Neural cell (in vitro differentiated cells): ENCODE measurements at regions not wholly inside any gene's neighbourhood (a gene's known extent, or its start where the extent isn't known, plus 50 kb on each side); places are given as distances from the start of the nearest gene placed in this dataset.
"Not testable (repeated sequence)": the region's sequence is repeated elsewhere in the genome, so short reads cannot be mapped to it uniquely, and the experiment has no call there.

Source experiments
- H2AFZ ChIP-seq: fragments of 200-600, 300-800 bp; sonication (generic), shearing (Covaris generic); 2 replicates; pipeline ENCODE4 v1.6.0; 2014; ENCODE audit warnings: low read depth, mild to moderate bottlenecking, antibody characterized with exemption, low read length, moderate library complexity
- H3F3A ChIP-seq: fragments of 200-600 bp; shearing (Covaris generic); 2 replicates; pipeline ENCODE4 v1.6.1; 2016; ENCODE audit warnings: mild to moderate bottlenecking, moderate library complexity, mixed read lengths, antibody characterized with exemption, low read length; ENCODE audit not compliant: insufficient read depth, poor library complexity, severe bottlenecking
- H3K27ac ChIP-seq: fragments of 200-600, 300-800 bp; sonication (generic), shearing (Covaris generic); 2 replicates; pipeline ENCODE4 v1.5.1; 2014; ENCODE audit warnings: mild to moderate bottlenecking, low read length, moderate library complexity
- H3K27me3 ChIP-seq: fragments of 300-800, 200-600 bp; sonication (generic), shearing (Covaris generic); 2 replicates; pipeline ENCODE4 v1.6.0; 2014; ENCODE audit warnings: mild to moderate bottlenecking, low read depth, low read length, moderate library complexity; ENCODE audit not compliant: insufficient read depth
- H3K36me3 ChIP-seq: fragments of 300-800, 200-600 bp; sonication (generic), shearing (Covaris generic); 2 replicates; pipeline ENCODE4 v1.5.1; 2014; ENCODE audit warnings: mild to moderate bottlenecking, antibody characterized with exemption, low read length, moderate library complexity; ENCODE audit not compliant: insufficient read depth
- H3K4me2 ChIP-seq: fragments of 300-800, 200-600 bp; sonication (generic), shearing (Covaris generic); 2 replicates; pipeline ENCODE4 v1.6.0; 2014; ENCODE audit warnings: mild to moderate bottlenecking, low read length
- H3K4me3 ChIP-seq: fragments of 300-800, 200-600 bp; sonication (generic), shearing (Covaris generic); 2 replicates; pipeline ENCODE4 v1.5.1; 2014; ENCODE audit warnings: mild to moderate bottlenecking, low read length, moderate library complexity
- H3K79me2 ChIP-seq: fragments of 200-600 bp; shearing (Covaris generic); replicated peaks from 2 replicates; pipeline ENCODE4 v1.6.0; 2014; ENCODE audit warnings: mild to moderate bottlenecking, low read length, moderate library complexity; ENCODE audit not compliant: insufficient read depth
- H3K9ac ChIP-seq: fragments of 300-800, 200-600 bp; sonication (generic), shearing (Covaris generic); 2 replicates; pipeline ENCODE4 v1.6.1; 2016; ENCODE audit warnings: mild to moderate bottlenecking, low read length, mixed read lengths
- H3K9me2 ChIP-seq: fragments of 200-600 bp; shearing (Covaris generic); 2 replicates; pipeline ENCODE4 v1.6.1; 2016; ENCODE audit warnings: mild to moderate bottlenecking, low read length, mixed read lengths; ENCODE audit not compliant: insufficient read depth
- H3K9me3 ChIP-seq: fragments of 200-600, 300-800 bp; sonication (generic), shearing (Covaris generic); 2 replicates; pipeline ENCODE4 v1.6.1; 2016; ENCODE audit warnings: mild to moderate bottlenecking, mixed run types, low read length, moderate library complexity, mixed read lengths
- H4K20me1 ChIP-seq: fragments of 200-600 bp; shearing (Covaris generic); 2 replicates; pipeline ENCODE4 v1.6.1; 2016; ENCODE audit warnings: mild to moderate bottlenecking, mixed run types; ENCODE audit not compliant: insufficient read depth
- EP300 ChIP-seq: fragments of 450-650 bp; conservative IDR thresholded peaks from 2 replicates; pipeline ENCODE4 v1.6.1; 2014; ENCODE audit warnings: antibody characterized with exemption, mild to moderate bottlenecking, moderate library complexity; ENCODE audit not compliant: poor library complexity, severe bottlenecking
- EZH2 ChIP-seq: fragments of 200-600, 300-800 bp; shearing (Covaris generic), sonication (generic); IDR thresholded peaks from 2 replicates; pipeline ENCODE4 v1.6.1; 2014; ENCODE audit warnings: antibody characterized with exemption, low read length, borderline replicate concordance, mild to moderate bottlenecking; ENCODE audit not compliant: insufficient read depth, poor library complexity, severe bottlenecking
- MXI1 ChIP-seq: fragments of 450-650 bp; conservative IDR thresholded peaks from 2 replicates; pipeline ENCODE4 v1.6.1; 2014; ENCODE audit warnings: antibody characterized with exemption, mild to moderate bottlenecking; ENCODE audit not compliant: poor library complexity, severe bottlenecking
- POLR2AphosphoS5 ChIP-seq: IDR thresholded peaks from 2 replicates; pipeline ENCODE4 v1.6.1; 2012
- RAD21 ChIP-seq: fragments of 450-650 bp; conservative IDR thresholded peaks from 2 replicates; pipeline ENCODE4 v1.6.1; 2014; ENCODE audit warnings: antibody characterized with exemption, mild to moderate bottlenecking, moderate library complexity
- REST ChIP-seq: IDR thresholded peaks from 2 replicates; pipeline ENCODE4 v1.6.1; 2012; ENCODE audit warnings: borderline replicate concordance
- SMC3 ChIP-seq: fragments of 450-650 bp; conservative IDR thresholded peaks from 2 replicates; pipeline ENCODE4 v1.6.1; 2014; ENCODE audit warnings: antibody characterized with exemption, mild to moderate bottlenecking, moderate library complexity; ENCODE audit not compliant: poor library complexity
- TAF1 ChIP-seq: IDR thresholded peaks from 2 replicates; pipeline ENCODE4 v1.6.1; 2012; ENCODE audit warnings: low read depth
- TF ChIP-seq, protein P1 (sequence below): fragments of 450-650 bp; IDR thresholded peaks from 2 replicates; pipeline ENCODE4 v1.5.1; 2014; ENCODE audit warnings: antibody characterized with exemption, mild to moderate bottlenecking, moderate library complexity; ENCODE audit not compliant: poor library complexity, severe bottlenecking

DNA sequence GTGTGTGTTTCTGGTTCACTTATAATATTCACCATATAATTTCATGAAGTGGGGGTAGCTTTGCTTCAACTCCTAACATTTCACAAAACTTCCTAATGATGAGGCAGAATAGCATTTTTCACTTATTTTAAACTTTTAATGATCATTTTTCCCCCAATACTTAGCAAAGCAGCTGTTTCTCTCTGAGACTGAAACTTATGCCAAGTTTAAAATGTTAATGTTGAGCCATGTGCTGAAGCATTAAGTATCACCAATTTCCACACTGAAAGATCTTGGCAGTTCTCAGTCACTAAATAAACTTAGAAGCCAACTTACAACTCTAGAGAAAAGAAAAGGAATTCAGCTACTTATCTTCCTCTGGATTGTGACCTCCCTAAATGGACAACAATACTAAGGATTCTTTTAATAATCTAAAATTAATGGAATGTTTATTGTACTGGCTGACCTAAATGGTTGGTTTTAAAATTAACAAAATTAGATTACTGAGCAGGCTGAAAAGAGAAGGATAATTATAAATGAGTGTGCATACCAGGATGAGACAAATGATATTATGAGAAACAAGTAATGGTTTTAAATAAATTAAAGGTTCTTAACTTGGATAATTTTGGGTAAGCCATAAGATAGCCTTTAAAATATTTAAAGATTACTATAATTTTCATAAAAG is 1429.4 kb upstream of the ADGRL3 start:
- H3K9me2 ChIP-seq = no peaks in the 10 kb centered on the region
- H3K36me3 ChIP-seq = no peaks in the 10 kb centered on the region
- H3K9ac ChIP-seq = no peak overlapping the region
- no peaks in the 10 kb centered on the region for H3K9me3 ChIP-seq
- no peaks in the 10 kb centered on the region for H3K27me3 ChIP-seq
- no peak overlapping the region for H2AFZ ChIP-seq
- H3K27ac ChIP-seq = no peak overlapping the region
- no peaks in the 10 kb centered on the region for H3F3A ChIP-seq
- H3K4me2 ChIP-seq = no peak overlapping the region
- H4K20me1 ChIP-seq = no peaks in the 10 kb centered on the region
- TF ChIP-seq TAF1 (no peak), RAD21 (no peak)
- H3K79me2 ChIP-seq = no peaks in the 10 kb centered on the region
- no peak overlapping the region for H3K4me3 ChIP-seq

DNA sequence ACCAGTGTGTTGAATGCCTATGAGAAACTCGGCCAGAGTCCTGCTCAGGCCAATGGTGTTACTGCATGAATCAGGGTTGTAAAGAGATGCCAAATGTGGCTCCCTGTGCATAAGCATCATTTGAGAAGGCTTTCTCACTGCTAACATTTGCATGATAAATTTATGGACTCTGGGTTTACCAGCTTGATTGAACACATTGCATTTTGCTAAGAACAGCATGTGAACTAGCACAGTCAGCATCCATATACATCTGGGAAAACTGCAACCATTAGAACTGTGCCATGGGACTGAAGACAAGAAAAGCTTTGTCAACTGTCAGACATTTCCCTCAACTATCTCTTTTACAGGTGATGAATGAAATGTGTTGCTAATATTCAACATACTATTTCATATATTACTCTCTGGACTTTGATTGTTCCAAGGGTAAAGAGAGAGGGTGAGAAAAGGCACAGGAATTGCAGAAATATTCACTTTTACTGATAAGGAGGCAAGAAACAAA is 1427.4 kb upstream of the ADGRL3 start:
- Histone ChIP-seq H3K27ac (peak overlapping the region; percentile 43), H3K9me2 (no peaks in the 10 kb centered on the region), H3K4me2 (no peak overlapping the region), H3K4me3 (no peak overlapping the region), H3K79me2 (no peaks in the 10 kb centered on the region), H3F3A (no peaks in the 10 kb centered on the region), H2AFZ (no peak overlapping the region), H3K36me3 (no peaks in the 10 kb centered on the region), H4K20me1 (no peaks in the 10 kb centered on the region), H3K9ac (no peak overlapping the region), H3K27me3 (no peaks in the 10 kb centered on the region), H3K9me3 (no peaks in the 10 kb centered on the region)
- TF ChIP-seq POLR2AphosphoS5 = peak; percentile 65
- TF ChIP-seq EP300 = peak; percentile 78
- no peak for TF ChIP-seq SMC3

GRCh38 chr4:59780271-59780670 is 1419.9 kb upstream of the ADGRL3 start:
- not testable (repeated sequence) for H3F3A ChIP-seq, H2AFZ ChIP-seq, H3K27ac ChIP-seq, H3K79me2 ChIP-seq, H3K36me3 ChIP-seq, H3K9me2 ChIP-seq, H3K27me3 ChIP-seq, H3K9me3 ChIP-seq, H3K4me2 ChIP-seq, H3K4me3 ChIP-seq, H4K20me1 ChIP-seq, H3K9ac ChIP-seq

GRCh38 chr4:59805176-59805575 is 1395.0 kb upstream of the ADGRL3 start:
- no peak overlapping the region for H3K27ac ChIP-seq
- no peaks in the 10 kb centered on the region for H3K36me3 ChIP-seq
- H3K79me2 ChIP-seq = no peaks in the 10 kb centered on the region

More at GRCh38 chr4:59805176-59805575, 1395.0 kb upstream of the ADGRL3 start:
- Histone ChIP-seq H3K9ac (no peak overlapping the region), H3F3A (no peaks in the 10 kb centered on the region), H3K9me2 (no peaks in the 10 kb centered on the region), H3K4me3 (no peak overlapping the region), H3K4me2 (no peak overlapping the region), H2AFZ (no peak overlapping the region), H4K20me1 (no peaks in the 10 kb centered on the region), H3K27me3 (no peaks in the 10 kb centered on the region), H3K9me3 (no peaks in the 10 kb centered on the region)
- TF ChIP-seq EP300 (no peak), EZH2 (no peak), RAD21 (no peak), REST (no peak), TAF1 (no peak), SMC3 (no peak), POLR2AphosphoS5 (no peak), MXI1 (no peak)
- TF ChIP-seq, protein P1, sequence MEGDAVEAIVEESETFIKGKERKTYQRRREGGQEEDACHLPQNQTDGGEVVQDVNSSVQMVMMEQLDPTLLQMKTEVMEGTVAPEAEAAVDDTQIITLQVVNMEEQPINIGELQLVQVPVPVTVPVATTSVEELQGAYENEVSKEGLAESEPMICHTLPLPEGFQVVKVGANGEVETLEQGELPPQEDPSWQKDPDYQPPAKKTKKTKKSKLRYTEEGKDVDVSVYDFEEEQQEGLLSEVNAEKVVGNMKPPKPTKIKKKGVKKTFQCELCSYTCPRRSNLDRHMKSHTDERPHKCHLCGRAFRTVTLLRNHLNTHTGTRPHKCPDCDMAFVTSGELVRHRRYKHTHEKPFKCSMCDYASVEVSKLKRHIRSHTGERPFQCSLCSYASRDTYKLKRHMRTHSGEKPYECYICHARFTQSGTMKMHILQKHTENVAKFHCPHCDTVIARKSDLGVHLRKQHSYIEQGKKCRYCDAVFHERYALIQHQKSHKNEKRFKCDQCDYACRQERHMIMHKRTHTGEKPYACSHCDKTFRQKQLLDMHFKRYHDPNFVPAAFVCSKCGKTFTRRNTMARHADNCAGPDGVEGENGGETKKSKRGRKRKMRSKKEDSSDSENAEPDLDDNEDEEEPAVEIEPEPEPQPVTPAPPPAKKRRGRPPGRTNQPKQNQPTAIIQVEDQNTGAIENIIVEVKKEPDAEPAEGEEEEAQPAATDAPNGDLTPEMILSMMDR = no peak
